ENCODE measurements at regions not wholly inside any gene's neighbourhood (a gene's known extent, or its start where the extent isn't known, plus 50 kb on each side); places are given as distances from the start of the nearest gene placed in this dataset.
A peak's percentile ranks its signal among the peaks of the same experiment; 100 is the strongest.

DNA sequence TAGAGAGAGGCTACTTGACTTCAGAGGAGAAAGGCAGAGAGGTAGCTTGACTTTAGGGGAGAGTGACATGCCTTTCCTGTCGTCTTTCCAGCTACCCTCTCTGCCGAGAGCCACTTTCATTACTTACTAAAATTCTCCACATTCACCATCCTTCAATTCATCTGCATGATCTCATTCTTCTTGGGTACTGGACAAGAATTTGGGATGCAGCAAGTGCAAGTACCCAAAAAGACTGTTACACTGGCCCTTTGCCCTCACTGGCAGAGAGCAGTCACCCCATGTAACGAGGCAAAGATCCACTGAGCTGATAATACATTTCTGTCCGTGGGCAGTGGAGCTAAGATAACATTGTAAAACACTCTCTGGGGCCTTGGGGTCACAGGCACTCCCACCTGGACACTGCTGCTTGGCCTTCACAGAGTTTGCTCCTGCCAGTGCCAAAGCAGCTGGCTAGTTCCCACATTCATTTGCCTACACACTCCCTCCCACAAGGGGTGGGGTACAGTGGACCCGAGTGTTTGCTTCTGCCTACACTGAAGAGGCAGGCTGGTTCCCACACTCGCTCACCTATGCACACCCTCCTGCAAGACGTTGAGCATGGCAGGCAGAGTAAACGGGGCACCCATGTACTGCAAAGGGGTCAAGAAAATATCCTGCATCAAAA, 1276.9 kb upstream of the PCDH9 start (continued):
- TF ChIP-seq, protein P1, sequence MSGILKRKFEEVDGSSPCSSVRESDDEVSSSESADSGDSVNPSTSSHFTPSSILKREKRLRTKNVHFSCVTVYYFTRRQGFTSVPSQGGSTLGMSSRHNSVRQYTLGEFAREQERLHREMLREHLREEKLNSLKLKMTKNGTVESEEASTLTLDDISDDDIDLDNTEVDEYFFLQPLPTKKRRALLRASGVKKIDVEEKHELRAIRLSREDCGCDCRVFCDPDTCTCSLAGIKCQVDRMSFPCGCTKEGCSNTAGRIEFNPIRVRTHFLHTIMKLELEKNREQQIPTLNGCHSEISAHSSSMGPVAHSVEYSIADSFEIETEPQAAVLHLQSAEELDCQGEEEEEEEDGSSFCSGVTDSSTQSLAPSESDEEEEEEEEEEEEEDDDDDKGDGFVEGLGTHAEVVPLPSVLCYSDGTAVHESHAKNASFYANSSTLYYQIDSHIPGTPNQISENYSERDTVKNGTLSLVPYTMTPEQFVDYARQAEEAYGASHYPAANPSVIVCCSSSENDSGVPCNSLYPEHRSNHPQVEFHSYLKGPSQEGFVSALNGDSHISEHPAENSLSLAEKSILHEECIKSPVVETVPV (CRISPR knock-in tag; IDR thresholded peaks at IDR 0.05): no peak
- TF ChIP-seq RARB (CRISPR knock-in tag; IDR thresholded peaks at IDR 0.05): no peak
- TF ChIP-seq SNAI2 (CRISPR knock-in tag; IDR thresholded peaks at IDR 0.05): no peak
- no peak for TF ChIP-seq ESRRG (CRISPR knock-in tag; IDR thresholded peaks at IDR 0.05)
- no peak for TF ChIP-seq OSR1 (CRISPR knock-in tag; IDR thresholded peaks at IDR 0.05)
- TF ChIP-seq TCF4 (CRISPR knock-in tag; IDR thresholded peaks at IDR 0.05; ENCODE audit: borderline replicate concordance): no peak
- TF ChIP-seq BACH2 (CRISPR knock-in tag; IDR thresholded peaks at IDR 0.05; ENCODE audit: borderline replicate concordance): no peak
- TF ChIP-seq CSDC2 (CRISPR knock-in tag; IDR thresholded peaks at IDR 0.05): no peak
- TF ChIP-seq GLIS3 (CRISPR knock-in tag; IDR thresholded peaks at IDR 0.05): no peak

DNA sequence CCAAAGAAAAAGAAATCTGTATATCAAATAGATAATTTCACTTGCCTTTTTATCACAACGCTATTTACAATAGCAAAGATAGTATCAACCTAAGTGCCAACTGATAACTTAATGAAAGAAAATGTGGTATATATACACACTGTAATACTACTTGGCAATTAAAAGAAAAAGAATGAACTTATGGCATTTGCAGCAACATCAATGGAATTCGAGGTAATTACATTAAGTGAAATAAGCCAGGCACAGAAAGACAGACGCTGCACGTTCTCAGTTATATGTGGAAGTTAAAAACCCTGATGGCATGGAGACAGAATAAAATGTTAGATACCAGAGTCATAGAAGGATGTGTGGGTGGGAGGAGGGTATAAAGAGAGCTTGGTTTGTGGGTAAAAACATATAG, 1260.5 kb upstream of the PCDH9 start:
- ATAC-seq: peak; percentile 49
- TF ChIP-seq TCF4 (CRISPR knock-in tag; IDR thresholded peaks at IDR 0.05; ENCODE audit: borderline replicate concordance) (peak; percentile 86), ZNF565 (CRISPR knock-in tag; conservative IDR thresholded peaks at IDR 0.05; ENCODE audit: low read depth) (no peak), PPARA (CRISPR knock-in tag; IDR thresholded peaks at IDR 0.05; ENCODE audit: borderline replicate concordance) (no peak), BACH2 (CRISPR knock-in tag; IDR thresholded peaks at IDR 0.05; ENCODE audit: borderline replicate concordance) (no peak), ZNF70 (CRISPR knock-in tag; IDR thresholded peaks at IDR 0.05) (no peak), ESRRG (CRISPR knock-in tag; IDR thresholded peaks at IDR 0.05) (0 out of 2 replicates have a peak, but pooled peaks have one; percentile 31), ZNF8 (CRISPR knock-in tag; IDR thresholded peaks at IDR 0.05) (no peak), ARNTL (CRISPR knock-in tag; IDR thresholded peaks at IDR 0.05; ENCODE audit: borderline replicate concordance, low read depth) (0 out of 2 replicates have a peak, but pooled peaks have one; percentile 5), OSR1 (CRISPR knock-in tag; IDR thresholded peaks at IDR 0.05) (no peak), GLIS3 (CRISPR knock-in tag; IDR thresholded peaks at IDR 0.05) (no peak), ZFP3 (CRISPR knock-in tag; IDR thresholded peaks at IDR 0.05) (no peak), RARB (CRISPR knock-in tag; IDR thresholded peaks at IDR 0.05) (no peak), ISL1 (CRISPR knock-in tag; IDR thresholded peaks at IDR 0.05) (peak; percentile 92), SNAI2 (CRISPR knock-in tag; IDR thresholded peaks at IDR 0.05) (0 out of 2 replicates have a peak, but pooled peaks have one; percentile 9)
- TF ChIP-seq, protein P1 (CRISPR knock-in tag; IDR thresholded peaks at IDR 0.05): no peak
- TF ChIP-seq, protein P2, sequence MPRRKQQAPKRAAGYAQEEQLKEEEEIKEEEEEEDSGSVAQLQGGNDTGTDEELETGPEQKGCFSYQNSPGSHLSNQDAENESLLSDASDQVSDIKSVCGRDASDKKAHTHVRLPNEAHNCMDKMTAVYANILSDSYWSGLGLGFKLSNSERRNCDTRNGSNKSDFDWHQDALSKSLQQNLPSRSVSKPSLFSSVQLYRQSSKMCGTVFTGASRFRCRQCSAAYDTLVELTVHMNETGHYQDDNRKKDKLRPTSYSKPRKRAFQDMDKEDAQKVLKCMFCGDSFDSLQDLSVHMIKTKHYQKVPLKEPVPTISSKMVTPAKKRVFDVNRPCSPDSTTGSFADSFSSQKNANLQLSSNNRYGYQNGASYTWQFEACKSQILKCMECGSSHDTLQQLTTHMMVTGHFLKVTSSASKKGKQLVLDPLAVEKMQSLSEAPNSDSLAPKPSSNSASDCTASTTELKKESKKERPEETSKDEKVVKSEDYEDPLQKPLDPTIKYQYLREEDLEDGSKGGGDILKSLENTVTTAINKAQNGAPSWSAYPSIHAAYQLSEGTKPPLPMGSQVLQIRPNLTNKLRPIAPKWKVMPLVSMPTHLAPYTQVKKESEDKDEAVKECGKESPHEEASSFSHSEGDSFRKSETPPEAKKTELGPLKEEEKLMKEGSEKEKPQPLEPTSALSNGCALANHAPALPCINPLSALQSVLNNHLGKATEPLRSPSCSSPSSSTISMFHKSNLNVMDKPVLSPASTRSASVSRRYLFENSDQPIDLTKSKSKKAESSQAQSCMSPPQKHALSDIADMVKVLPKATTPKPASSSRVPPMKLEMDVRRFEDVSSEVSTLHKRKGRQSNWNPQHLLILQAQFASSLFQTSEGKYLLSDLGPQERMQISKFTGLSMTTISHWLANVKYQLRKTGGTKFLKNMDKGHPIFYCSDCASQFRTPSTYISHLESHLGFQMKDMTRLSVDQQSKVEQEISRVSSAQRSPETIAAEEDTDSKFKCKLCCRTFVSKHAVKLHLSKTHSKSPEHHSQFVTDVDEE (CRISPR knock-in tag; IDR thresholded peaks at IDR 0.05): no peak
- TF ChIP-seq, protein P3, sequence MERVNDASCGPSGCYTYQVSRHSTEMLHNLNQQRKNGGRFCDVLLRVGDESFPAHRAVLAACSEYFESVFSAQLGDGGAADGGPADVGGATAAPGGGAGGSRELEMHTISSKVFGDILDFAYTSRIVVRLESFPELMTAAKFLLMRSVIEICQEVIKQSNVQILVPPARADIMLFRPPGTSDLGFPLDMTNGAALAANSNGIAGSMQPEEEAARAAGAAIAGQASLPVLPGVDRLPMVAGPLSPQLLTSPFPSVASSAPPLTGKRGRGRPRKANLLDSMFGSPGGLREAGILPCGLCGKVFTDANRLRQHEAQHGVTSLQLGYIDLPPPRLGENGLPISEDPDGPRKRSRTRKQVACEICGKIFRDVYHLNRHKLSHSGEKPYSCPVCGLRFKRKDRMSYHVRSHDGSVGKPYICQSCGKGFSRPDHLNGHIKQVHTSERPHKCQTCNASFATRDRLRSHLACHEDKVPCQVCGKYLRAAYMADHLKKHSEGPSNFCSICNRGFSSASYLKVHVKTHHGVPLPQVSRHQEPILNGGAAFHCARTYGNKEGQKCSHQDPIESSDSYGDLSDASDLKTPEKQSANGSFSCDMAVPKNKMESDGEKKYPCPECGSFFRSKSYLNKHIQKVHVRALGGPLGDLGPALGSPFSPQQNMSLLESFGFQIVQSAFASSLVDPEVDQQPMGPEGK (CRISPR knock-in tag; IDR thresholded peaks at IDR 0.05; ENCODE audit: borderline replicate concordance): no peak
- TF ChIP-seq, protein P4, sequence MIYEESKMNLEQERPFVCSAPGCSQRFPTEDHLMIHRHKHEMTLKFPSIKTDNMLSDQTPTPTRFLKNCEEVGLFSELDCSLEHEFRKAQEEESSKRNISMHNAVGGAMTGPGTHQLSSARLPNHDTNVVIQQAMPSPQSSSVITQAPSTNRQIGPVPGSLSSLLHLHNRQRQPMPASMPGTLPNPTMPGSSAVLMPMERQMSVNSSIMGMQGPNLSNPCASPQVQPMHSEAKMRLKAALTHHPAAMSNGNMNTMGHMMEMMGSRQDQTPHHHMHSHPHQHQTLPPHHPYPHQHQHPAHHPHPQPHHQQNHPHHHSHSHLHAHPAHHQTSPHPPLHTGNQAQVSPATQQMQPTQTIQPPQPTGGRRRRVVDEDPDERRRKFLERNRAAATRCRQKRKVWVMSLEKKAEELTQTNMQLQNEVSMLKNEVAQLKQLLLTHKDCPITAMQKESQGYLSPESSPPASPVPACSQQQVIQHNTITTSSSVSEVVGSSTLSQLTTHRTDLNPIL (CRISPR knock-in tag; IDR thresholded peaks at IDR 0.05; ENCODE audit: low read depth): no peak
- TF ChIP-seq, protein P5, sequence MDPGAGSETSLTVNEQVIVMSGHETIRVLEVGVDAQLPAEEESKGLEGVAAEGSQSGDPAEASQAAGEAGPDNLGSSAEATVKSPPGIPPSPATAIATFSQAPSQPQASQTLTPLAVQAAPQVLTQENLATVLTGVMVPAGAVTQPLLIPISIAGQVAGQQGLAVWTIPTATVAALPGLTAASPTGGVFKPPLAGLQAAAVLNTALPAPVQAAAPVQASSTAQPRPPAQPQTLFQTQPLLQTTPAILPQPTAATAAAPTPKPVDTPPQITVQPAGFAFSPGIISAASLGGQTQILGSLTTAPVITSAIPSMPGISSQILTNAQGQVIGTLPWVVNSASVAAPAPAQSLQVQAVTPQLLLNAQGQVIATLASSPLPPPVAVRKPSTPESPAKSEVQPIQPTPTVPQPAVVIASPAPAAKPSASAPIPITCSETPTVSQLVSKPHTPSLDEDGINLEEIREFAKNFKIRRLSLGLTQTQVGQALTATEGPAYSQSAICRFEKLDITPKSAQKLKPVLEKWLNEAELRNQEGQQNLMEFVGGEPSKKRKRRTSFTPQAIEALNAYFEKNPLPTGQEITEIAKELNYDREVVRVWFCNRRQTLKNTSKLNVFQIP (CRISPR knock-in tag; IDR thresholded peaks at IDR 0.05; ENCODE audit: borderline replicate concordance, low read depth): no peak; the same call in 1 of the 2 replicates
